HG03060 (cell line): ENCODE measurements at regions not wholly inside any gene's neighbourhood (a gene's known extent, or its start where the extent isn't known, plus 50 kb on each side); places are given as distances from the start of the nearest gene placed in this dataset.

Experiments used
- ATAC-seq: cut with Tn5 transposase; IDR thresholded peaks from one replicate; pipeline ENCODE4 v1.9.1; 2021; ENCODE audit warnings: low read depth, moderate number of reproducible peaks; ENCODE audit not compliant: unreplicated experiment

DNA sequence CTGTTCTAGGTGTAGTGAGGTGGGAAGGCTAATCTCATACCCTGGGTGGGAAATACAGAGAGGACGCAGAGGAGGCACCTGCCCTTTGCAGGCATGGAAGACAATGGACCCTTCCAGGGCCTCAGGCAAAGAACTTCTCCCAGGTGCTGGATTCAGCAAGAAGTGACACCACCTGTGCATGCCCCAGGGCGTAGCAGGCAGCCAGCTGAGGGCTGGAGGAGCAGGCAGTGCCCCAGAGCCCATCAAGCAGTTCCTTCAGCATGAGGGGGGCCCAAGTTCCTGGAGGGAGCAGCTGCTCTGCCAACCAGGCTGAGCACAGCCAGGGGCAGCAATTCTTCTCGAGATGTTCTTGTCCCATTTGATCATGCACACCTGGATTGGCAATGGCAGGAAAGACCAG, 170.3 kb upstream of the PDE10A start:
- no peak for ATAC-seq

- ATAC-seq: no peak
These were observed 168.9 kb upstream of the PDE10A start for GRCh38 chr6:165831812-165832510.

GRCh38 chr6:165830761-165831160, 167.7 kb upstream of the PDE10A start:
- ATAC-seq: no peak

- no peak for ATAC-seq
These were observed 166.3 kb upstream of the PDE10A start for GRCh38 chr6:165829376-165829775.

GRCh38 chr6:165827190-165827518, 164.1 kb upstream of the PDE10A start:
- no peak for ATAC-seq

GRCh38 chr6:165826487-165827189, 163.6 kb upstream of the PDE10A start:
- ATAC-seq: no peak

DNA sequence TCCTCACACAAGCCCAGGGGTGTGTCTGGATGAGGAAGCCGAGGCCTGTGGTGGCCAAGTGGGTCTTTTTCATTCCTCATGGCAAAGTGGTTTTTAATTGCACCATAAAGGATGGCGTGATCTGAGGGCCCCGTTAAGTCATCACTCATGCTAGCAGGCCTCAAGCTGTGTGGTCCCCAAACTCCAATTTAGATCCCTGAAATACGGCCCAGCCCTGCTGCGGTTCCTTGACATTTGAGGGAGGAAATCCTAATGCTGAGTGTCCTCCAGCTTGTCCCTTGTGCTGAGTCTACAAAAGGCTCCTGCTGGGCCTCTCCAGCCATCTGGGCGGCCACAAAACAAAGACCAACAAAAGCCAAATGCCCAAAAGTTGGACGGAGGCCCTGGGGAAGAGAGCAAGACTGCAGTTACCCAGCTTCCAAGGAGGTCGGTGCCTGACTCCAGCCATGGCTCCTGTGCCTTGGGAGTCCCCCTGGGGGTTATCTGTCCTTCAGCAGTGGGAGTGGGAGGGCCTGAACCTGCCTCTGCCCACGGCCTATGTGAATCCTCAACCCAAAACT, 162.3 kb upstream of the PDE10A start:
- ATAC-seq: no peak

DNA sequence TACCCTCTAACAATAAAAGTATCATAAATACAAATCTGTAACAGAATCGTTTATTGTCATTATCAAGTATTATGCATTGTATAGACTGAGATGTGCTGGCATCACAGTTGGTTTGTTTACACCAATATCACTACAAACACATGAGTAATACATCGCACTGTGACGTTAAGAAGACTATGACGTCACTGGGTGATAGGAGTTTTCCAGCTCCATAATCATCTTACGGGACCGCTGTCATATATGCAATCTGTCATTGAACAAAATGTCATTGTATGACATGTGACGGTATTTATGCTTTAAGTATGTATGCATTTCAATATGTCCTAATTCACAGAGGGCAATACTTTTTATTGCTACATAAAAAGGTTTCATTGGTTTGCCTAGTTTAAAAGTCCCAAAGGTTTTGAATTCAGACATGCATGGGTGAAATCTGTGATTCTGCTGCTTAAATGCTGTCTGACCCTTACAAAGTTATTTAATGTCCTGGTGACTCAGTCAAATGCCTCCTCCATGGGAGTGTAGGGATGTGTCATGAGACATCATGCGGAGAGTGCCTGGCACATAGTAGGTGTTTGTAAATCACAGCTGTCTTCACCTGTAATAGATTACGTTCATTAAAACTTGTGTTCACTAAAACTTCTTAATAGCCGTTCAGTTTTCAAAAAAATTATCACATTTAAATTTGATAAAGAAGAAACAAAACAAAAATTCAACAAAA, 160.7 kb upstream of the PDE10A start:
- no peak for ATAC-seq

- no peak for ATAC-seq
These were observed 159.5 kb upstream of the PDE10A start for GRCh38 chr6:165822501-165822900.

GRCh38 chr6:165821754-165822153, 158.7 kb upstream of the PDE10A start:
- ATAC-seq: no peak

GRCh38 chr6:165820934-165821333, 157.9 kb upstream of the PDE10A start:
- no peak for ATAC-seq

DNA sequence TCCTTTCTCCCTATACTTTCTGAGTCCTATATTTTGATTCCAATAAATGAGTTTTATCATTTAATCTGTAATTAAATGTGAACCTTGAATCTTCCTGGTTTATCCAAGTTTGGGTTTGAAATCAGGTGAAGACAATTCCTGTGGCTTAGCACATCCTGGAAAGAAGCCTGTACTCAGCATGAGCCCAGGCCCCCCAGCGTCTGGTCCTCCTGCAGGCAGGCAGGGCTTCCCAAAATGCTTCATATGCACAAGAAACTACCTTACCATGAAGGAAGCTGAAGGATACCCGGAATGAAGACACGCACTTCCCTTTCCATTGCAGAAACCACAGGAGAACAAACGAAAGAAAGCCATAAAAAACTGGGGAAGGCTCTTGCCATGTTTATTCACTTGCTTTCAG, 157.4 kb upstream of the PDE10A start:
- ATAC-seq: no peak

- no peak for ATAC-seq
These were observed 156.4 kb upstream of the PDE10A start for GRCh38 chr6:165819394-165819793.

DNA sequence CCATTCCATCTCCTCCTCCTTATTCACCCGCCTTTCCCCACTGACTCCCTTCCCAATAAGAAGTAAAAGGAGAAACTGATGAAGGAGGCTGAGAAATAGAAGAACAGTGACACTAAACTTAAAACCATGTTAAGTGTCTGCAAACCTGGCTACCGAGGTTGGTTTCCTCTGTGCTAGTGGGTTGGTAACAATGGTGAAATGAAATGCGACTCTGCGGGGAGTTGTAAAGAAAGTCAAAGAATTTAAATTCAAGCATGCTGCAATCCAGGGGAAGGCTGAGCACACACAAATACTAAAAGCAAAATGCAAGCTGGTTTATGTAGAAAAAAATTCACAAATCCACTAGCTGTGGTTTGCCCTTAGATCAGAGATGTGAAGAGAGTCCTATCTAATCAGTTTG, 155.2 kb upstream of the PDE10A start:
- ATAC-seq: no peak

DNA sequence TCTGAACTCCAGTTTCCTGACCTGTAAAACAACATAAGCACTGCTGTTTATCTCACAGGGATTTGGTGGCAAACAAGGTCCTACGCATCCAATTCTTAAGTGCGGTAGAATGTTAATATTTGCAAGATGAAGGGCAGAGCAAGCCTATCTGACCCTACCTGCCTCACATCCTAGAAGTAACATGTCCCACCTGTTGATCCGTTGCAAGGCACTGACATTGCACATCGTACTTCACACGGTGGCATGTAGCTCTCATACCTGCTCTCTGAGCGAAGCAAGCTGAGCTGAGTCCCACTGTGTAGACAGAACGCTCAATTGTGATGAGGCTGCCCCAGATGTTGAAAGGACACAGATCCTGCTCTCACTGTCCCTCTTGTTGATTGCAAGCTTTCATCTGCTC, 154.7 kb upstream of the PDE10A start:
- no peak for ATAC-seq

DNA sequence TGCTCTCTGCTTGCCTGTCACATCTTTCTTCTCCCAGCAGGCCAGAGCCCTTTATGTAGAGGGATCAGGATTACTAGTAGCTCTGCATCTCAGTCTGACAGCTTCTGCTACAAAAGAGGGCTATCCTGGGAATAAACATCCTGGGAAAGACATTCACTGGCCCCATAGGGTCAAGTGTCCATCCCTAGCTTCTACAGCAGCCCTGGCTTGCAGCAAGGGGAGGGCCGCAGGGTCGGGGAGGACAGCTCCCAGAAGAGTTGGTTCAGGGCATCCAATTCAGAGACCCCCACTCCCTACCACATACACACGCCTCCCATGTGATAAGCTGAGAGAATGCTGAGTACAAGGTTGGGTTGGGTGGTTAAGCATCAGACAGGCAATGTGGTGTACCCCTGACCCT, 154.1 kb upstream of the PDE10A start:
- ATAC-seq: no peak

DNA sequence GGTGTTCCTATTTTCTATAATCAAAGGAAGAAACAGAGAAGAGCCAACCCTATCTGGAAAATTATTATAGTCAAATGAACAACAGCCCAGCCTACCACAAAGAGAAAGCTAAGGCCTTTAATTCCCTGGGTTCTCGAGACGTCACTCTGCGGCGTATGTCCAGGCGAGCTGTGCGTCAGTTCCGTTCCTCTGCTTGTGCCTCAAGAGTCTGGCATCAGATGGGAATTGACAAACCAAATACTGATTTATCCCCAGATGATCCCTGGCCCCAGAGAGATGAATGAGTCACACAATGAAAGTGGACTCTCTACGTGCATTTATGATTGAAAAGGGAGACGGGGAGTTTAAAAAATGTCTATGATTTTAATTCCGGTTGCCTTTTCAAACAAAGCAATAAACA, 151.6 kb upstream of the PDE10A start:
- no peak for ATAC-seq

- ATAC-seq: no peak
These were observed 148.5 kb upstream of the PDE10A start for GRCh38 chr6:165811512-165811911.

- no peak for ATAC-seq
These were observed 145.0 kb upstream of the PDE10A start for GRCh38 chr6:165808021-165808420.

DNA sequence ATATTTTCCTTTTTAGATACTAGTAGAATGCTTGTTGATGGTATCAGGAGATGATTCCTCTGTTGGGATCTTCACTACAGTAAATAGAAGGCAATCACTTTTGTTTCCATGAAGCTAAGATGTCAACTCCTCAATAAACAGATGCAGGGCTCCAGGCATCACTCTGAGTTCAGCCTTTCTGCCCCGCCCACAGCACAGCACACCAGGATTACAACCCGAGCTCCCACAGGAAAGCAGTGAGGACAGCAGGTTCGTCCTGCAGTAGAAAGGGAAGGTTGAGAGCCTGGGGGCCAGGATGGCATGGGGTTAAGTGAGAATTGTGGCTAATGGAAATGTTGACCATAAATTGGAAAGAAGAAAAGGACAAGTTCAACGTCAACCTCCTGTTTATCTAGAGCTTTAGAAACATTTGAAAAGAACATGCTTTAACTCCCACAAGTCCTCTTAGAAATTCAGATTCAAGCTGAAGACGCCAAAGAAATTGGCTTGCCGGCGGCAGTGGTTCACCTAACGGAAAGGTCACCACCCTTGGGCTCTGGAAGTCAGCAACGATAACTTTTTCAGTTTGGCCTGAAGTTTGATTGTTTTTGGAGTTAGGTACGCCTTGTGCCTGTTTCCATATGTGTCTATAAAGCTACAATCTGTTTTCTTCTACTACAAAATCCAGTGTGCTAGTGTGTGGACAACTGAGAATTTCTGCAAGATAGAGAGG, 144.4 kb upstream of the PDE10A start:
- no peak for ATAC-seq
